Stimulated activated CD4-positive, alpha-beta T cell treated with anti-CD3 and anti-CD28 coated beads, Interleukin-15, amount 100 ng/mL, for 48 hours (primary cell): ENCODE measurements at regions not wholly inside any gene's neighbourhood (a gene's known extent, or its start where the extent isn't known, plus 50 kb on each side); places are given as distances from the start of the nearest gene placed in this dataset.

ENCODE experiments used
- DNase-seq, 2 donors: peaks; one replicate each; pipeline ENCODE4 v3.0.0-alpha.2; 2020; ENCODE audit warnings: low read depth in 2 of 2

DNA sequence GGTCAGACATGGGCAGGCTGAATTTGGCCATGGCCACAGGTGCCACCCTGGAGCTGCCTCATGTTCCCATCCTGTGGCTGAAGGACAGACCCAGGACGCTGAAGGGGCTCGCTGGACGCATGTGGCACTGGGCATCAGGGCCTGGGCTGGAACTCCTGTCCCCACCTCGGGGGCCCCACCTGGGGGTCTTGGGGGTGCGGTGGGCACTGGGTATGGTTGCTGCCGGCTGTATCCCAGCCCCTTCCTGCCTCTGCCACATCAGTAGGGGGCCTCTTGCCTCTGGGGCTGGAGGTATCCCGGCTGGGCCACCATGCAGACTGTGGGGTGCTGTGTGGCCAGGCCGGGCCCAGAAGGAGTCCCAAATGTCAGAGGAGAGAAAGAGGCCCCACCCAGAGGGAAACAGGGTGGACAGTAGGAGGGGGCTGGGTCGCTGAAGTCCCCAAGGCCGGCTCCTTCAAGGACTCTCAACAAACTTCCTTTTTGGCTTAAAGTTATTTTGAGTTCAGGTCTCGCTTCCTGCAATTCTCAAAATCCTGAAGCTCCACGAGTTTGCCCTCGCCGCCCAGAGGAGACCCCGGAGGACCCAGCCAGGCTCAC lies 78.7 kb downstream of the SIK1 start:
- no peak for DNase-seq

DNA sequence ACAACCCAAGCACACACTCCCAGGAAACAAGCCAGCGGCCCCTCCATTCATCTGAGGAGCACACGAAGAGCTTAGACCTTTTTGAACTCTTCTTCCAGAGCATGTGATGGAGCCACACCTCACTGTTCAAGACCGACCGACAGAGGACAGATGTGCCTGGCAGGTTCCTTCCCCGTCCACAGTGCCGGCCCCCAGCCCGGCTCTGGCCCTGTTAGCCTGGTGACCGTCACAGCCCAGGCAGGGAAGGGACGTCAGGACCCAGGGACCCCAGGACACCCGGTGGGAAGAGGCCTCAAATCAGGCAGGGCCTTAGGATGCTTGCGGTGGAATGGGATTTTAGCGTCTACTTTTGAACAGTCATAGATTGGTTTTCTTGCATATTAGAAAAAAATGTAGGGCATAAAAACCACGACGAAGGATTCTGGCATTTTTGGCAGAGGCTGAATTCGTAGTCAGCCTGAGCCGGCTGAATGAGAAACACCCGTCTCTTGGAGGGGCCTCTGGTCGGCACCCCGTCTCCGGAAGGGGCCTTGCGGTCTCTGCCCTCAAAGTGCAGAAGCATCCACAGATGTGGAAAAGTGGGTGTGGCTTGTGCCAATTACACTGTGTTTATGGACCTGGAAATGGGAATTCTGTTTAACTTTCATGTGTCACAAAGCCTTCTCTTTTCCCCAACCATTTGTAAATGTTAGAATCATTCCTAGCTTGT lies 79.3 kb downstream of the SIK1 start:
- DNase-seq, result no peak

GRCh38 chr21:43346551-43346950 lies 80.4 kb downstream of the SIK1 start:
- no peak for DNase-seq

GRCh38 chr21:43345746-43346409 lies 81.1 kb downstream of the SIK1 start:
- DNase-seq, result peak; percentile 25 to 41

- DNase-seq, result no peak
These were observed 81.7 kb downstream of the SIK1 start for GRCh38 chr21:43345046-43345745.

DNA sequence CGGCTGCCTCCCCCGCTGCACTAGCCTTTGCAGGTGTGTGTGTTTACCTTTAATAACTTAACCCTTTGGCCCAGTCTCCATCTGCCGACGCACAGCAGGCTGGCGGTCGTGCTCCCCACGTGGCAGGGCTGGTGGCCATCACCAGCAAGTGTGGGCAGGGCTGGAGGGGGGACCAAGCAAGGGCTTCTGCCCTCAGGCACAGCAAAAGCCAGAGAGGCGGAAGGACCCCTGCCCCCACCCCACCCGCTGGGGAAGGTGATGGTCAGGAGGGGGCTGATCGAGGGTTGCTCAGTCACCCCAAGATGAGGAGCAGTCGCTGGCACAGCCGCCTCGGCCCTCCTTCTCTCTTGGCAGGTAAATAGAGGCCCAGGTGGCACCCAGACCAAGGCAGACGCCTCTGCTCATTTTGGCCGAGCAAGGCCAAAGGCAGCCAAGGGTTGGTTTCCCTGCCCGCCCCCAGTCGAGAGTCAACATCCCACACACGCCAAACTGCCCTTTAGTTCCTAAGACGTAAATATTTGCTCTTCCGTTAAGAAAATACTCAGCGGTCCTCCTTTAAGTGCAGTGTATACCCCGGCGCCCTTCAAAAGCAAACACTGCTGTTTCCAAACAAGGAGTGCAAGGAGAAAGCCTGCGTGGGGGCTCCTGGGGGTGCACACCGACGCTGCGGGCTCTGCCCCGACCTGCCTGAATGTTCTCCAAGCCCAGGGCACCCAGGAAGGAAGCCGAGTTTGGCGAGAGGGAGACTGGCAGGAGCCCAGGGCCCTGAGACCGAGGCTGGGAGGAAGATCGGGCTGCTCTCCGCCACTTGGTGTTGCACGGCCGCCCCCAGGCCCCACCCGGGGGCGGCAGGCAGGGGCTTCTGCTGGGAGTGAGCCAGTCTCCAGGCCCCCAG lies 82.7 kb downstream of the SIK1 start:
- DNase-seq, result no peak

- DNase-seq, result no peak
These were observed 83.6 kb downstream of the SIK1 start for GRCh38 chr21:43343095-43343991.

DNA sequence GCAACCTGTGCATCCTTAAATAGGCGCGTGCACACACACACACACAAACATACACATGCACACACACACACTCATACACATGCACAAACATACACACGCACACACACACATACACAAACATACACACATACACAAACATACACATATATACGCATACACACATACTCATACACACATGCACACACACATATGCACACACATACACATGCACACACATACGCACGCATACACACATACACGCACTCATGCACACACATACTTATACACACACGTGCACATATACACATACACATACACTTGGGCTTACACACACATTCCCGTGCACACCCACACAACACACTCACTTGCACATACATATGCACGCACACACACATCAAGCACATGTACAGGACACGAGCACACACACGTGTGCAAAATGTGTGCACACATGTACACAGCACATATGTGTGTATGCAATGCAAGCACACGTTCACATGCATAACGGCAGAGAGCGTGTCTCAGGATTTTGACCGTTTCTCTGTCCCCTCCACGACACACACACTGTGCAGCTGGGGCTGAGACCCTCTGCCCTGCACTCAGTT lies 84.5 kb downstream of the SIK1 start:
- no peak for DNase-seq

DNA sequence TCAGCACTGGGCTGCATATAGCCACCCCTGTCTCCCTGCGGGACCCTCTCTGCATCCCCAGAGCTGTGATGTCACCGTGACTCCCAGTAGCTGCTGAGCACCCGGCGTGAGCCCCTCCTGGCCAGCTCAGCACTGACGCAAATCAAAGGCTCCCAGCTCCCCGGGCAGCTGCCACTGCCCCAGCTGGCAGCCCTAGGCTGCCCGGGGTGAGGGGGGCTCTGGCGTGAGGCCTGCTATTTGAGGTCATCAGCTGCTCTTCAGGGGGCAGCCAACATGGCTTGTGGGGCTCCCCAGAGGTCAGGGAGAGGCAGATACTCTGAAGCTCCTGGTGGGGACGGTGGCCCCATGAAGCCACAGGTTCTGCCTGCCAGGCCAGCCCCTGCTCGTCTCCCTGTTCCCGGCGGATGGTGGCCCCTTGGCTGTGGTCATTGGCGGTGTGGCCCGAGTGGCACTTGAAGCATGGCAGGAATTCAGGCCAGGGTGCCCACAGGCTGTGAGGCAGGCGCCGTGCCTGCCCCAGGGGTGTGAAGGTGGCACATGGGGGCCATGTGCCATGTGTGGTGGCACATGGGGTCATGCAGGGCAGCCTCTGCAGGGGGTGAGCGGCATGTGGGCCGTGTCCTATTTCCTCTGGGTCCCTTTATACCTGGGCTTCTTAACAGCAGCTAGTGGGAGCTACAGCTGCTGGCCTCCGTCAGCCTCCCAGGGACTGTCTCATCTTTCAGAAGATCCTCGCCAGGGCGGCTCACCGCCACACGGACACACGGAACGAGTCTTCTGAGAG lies 85.4 kb downstream of the SIK1 start:
- DNase-seq, result no peak

DNA sequence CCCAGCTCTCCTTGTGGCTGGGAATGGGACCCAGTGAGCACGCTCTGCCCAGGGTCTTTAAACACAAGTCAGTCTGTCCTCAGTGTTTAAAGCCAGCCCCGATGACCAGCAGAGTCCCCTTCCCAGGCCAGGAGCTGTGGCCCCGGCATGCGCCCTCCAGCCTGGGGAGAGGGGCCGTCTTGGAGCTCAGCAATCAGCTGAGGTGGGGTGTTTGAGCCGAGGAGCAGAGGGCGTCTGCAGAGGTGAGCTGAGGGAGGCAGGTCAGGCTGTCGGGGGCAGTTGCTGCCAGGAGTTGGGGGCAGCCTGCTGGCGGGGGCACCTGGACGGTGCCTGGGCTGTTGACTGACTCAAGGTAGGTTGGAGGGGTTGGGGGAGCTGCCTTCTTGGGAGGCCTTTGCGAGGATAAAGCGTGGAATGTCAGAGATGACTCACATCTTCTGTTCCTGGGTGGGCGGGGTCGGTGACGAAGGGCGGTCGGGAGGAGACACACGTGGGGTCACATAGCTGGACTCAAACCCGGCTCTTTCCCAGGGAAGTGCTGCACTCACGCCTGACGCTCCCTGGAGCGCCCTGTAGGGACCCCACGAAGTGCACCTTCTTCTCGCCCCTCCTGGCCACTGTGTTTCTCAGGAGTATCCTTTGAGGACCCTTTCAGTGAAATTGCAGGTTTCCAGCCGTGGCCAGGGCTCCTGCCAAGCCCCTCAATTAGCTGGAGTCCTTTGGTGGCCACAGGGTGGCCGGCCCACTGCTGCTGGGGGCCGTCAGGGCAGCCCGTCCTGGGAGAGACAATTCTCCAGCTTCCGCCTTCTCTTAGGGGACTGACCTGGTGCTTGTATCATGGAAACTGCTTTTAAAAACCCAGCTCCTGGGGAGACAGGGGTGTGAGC lies 86.2 kb downstream of the SIK1 start:
- DNase-seq, result no peak

GRCh38 chr21:43339668-43340067 lies 87.3 kb downstream of the SIK1 start:
- no peak for DNase-seq

- DNase-seq, result no peak
These were observed 88.0 kb downstream of the SIK1 start for GRCh38 chr21:43338951-43339350.

DNA sequence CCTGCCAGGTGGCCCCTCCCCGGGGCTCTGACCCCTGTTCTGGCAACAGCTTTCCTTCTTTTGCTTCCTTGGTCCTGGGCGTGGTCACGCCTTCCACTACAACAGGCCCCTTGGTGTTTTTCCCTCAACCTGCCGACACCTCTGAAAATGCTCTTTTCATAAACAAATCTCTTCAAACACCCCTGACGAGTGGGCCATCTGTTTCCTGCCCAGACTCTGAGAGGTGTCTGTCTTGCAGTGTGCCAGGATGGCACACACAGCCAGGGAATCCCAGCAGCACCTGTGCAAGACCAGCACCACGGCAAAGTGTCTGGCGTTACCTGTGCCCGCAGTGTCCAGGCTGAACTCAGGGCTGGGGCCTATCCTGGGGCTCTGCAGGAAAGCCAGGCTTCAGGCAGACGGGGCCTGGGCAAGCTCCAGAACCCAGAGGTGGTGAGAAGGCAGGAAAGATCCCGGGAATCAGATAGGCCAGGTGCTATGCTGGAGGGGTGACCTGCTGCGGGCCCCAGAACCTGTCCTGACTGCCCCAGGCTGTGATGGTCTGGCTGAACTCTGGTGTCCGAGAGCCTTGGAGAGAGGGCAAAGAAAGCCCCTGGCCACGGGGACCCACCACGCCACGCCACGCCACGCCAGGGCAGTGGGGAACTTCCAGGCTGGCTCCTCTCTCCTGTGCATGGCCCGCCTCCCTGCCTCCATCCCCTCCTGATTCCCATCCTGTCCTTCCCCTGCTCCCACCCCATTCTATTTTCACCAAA lies 88.9 kb downstream of the SIK1 start:
- no peak for DNase-seq

- DNase-seq, result no peak
These were observed 91.8 kb downstream of the SIK1 start for GRCh38 chr21:43335119-43335518.

DNA sequence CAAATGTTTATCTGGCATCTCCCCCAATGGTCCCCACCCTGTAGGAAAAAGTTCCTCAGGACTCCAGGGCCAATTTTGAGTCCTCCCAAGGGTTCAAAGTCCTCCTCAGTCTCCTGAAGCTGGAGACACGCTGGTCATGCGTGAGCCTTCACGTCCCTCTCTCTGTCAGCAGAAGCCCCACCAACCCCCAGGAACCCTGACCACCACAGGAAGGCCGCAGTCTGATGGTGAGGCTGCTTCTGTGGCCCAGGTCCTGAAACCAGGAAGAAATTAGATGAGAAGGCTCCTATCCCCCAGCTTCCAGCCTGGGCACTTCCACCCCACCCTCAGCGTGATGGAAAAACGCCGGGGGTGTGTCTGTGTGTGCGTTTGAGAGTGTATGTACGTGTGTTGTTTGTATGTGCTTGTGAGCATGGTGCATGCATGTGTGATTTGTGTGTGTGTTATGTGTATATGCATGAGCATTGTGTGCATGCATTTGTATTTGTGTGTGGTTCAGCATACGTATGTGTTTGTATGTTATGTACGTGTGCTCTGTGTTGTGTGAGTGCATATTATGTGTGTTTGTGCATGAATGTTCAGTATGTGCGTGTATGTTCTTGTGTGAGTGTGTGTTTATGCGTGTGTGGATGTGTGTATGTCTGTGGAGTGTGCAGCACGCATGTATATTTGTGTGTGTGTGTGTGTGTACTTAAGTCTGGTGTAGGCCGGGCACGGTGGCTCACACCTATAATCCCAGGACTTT lies 92.5 kb downstream of the SIK1 start:
- no peak for DNase-seq

DNA sequence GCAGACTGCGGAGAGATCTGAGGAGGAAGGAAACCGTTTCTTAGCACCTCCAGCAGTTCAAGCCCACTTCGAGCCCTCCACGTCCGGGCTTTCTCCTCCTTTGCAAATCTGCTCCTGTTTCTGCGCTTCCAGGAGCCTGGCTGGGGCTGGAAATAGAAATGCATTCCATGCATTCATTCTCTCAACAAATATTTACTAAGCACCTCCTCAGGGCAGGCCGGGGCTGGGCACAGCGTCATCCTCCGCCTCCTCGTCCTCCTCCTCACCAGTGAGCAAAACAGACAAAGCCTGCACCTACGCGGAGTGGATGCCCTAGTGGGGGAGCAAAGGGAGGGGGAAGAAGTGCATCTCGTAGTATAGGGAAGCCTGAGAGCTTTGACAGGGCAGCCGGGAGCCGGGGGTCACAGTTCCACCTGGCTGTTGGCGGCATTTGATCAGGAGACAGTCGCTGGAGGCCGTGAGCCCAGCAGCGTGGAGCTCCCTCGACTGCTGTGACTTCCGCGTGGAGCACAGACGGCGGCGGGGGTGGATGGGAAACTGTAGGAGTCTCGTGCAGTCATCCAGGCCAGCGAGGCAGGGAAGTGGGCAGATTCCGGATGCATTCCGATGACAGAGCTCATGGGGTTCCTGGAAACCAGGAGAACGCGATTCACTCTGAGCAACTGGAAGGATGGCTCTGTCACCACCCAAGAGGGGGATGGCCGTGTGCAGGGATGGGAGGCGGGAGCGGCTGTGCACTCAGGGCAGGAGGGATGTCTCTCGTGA lies 93.5 kb downstream of the SIK1 start:
- DNase-seq, result no peak
